ENCODE measurements at regions not wholly inside any gene's neighbourhood (a gene's known extent, or its start where the extent isn't known, plus 50 kb on each side); places are given as distances from the start of the nearest gene placed in this dataset.

GRCh38 chr12:24560192-24560775, 388.6 kb downstream of the BCAT1 start:
- POLR2A ChIA-PET, result no interaction called here
- no peak for DNase-seq (ENCODE audit: extremely low spot score)
- CTCF ChIA-PET, result no interaction called here
- no peak for TF ChIP-seq FOXM1 (IDR thresholded peaks at IDR 0.05; ENCODE audit: borderline replicate concordance)
- TF ChIP-seq BHLHE40 (IDR thresholded peaks at IDR 0.05; ENCODE audit: borderline replicate concordance), result no peak

- TF ChIP-seq NFRKB (IDR thresholded peaks at IDR 0.05) (no peak), SP1 (IDR thresholded peaks at IDR 0.05) (no peak), TARDBP (IDR thresholded peaks at IDR 0.05) (no peak), L3MBTL2 (conservative IDR thresholded peaks at IDR 0.05) (no peak), BHLHE40 (IDR thresholded peaks at IDR 0.05; ENCODE audit: borderline replicate concordance) (no peak), SUZ12 (IDR thresholded peaks at IDR 0.05) (no peak), ZNF384 (IDR thresholded peaks at IDR 0.05) (no peak), FOXA1 (IDR thresholded peaks at IDR 0.05) (no peak), LEF1 (IDR thresholded peaks at IDR 0.05; ENCODE audit: borderline replicate concordance) (no peak), FOXK2 (IDR thresholded peaks at IDR 0.05) (no peak), ARNT (IDR thresholded peaks at IDR 0.05) (no peak), CTBP1 (IDR thresholded peaks at IDR 0.05; ENCODE audit: borderline replicate concordance) (no peak), ELF4 (IDR thresholded peaks at IDR 0.05) (no peak), HDGF (IDR thresholded peaks at IDR 0.05; ENCODE audit: borderline replicate concordance) (no peak)
- ChIA-PET POLR2A (no interaction called here), CTCF (no interaction called here)
- DNase-seq (ENCODE audit: extremely low spot score), result no peak
Observed at GRCh38 chr12:24557738-24558137, 391.2 kb downstream of the BCAT1 start.

GRCh38 chr12:24555730-24556129, 393.2 kb downstream of the BCAT1 start:
- CTCF ChIA-PET, result interaction anchor here (1.2 kb wide), 1 partner anchor 9 kb away, joined by 4 read pairs; no protein-coding TSS in a partner anchor
- POLR2A ChIA-PET, result no interaction called here
- no peak for TF ChIP-seq SUZ12 (IDR thresholded peaks at IDR 0.05)
- no peak for TF ChIP-seq PKNOX1 (IDR thresholded peaks at IDR 0.05)
- no peak for TF ChIP-seq ZNF384 (IDR thresholded peaks at IDR 0.05)
- TF ChIP-seq FOXA1 (IDR thresholded peaks at IDR 0.05), result no peak
- TF ChIP-seq SP1 (IDR thresholded peaks at IDR 0.05), result no peak
- no peak for TF ChIP-seq LEF1 (IDR thresholded peaks at IDR 0.05; ENCODE audit: borderline replicate concordance)
- no peak for TF ChIP-seq BHLHE40 (IDR thresholded peaks at IDR 0.05; ENCODE audit: borderline replicate concordance)
- TF ChIP-seq FOXK2 (IDR thresholded peaks at IDR 0.05), result no peak
- no peak for TF ChIP-seq ARNT (IDR thresholded peaks at IDR 0.05)
- no peak for TF ChIP-seq TARDBP (IDR thresholded peaks at IDR 0.05)
- no peak for TF ChIP-seq ELF4 (IDR thresholded peaks at IDR 0.05)
- no peak for TF ChIP-seq HDGF (IDR thresholded peaks at IDR 0.05; ENCODE audit: borderline replicate concordance)
- TF ChIP-seq CTBP1 (IDR thresholded peaks at IDR 0.05; ENCODE audit: borderline replicate concordance), result no peak
- TF ChIP-seq L3MBTL2 (conservative IDR thresholded peaks at IDR 0.05), result no peak
- TF ChIP-seq FOXM1 (IDR thresholded peaks at IDR 0.05; ENCODE audit: borderline replicate concordance), result no peak
- DNase-seq (ENCODE audit: extremely low spot score), result no peak

GRCh38 chr12:24554612-24555295, 394.1 kb downstream of the BCAT1 start:
- ChIA-PET CTCF (interaction anchor here (1.2 kb wide), 1 partner anchor 9 kb away, joined by 4 read pairs; no protein-coding TSS in a partner anchor), POLR2A (no interaction called here)
- DNase-seq (ENCODE audit: extremely low spot score), result no peak
- no peak for TF ChIP-seq BHLHE40 (IDR thresholded peaks at IDR 0.05; ENCODE audit: borderline replicate concordance)
- no peak for TF ChIP-seq FOXM1 (IDR thresholded peaks at IDR 0.05; ENCODE audit: borderline replicate concordance)
- no peak for TF ChIP-seq HDGF (IDR thresholded peaks at IDR 0.05; ENCODE audit: borderline replicate concordance)
- no peak for TF ChIP-seq CTBP1 (IDR thresholded peaks at IDR 0.05; ENCODE audit: borderline replicate concordance)
- TF ChIP-seq PKNOX1 (IDR thresholded peaks at IDR 0.05), result no peak
- no peak for TF ChIP-seq FOXA1 (IDR thresholded peaks at IDR 0.05)
- no peak for TF ChIP-seq ARNT (IDR thresholded peaks at IDR 0.05)
- TF ChIP-seq ELF4 (IDR thresholded peaks at IDR 0.05), result no peak

GRCh38 chr12:24553259-24553658, 395.6 kb downstream of the BCAT1 start:
- POLR2A ChIA-PET, result no interaction called here
- TF ChIP-seq FOXA1 (IDR thresholded peaks at IDR 0.05) (no peak), ELF4 (IDR thresholded peaks at IDR 0.05) (no peak), SP1 (IDR thresholded peaks at IDR 0.05) (no peak), PKNOX1 (IDR thresholded peaks at IDR 0.05) (no peak), CTBP1 (IDR thresholded peaks at IDR 0.05; ENCODE audit: borderline replicate concordance) (no peak), FOXM1 (IDR thresholded peaks at IDR 0.05; ENCODE audit: borderline replicate concordance) (no peak), FOXK2 (IDR thresholded peaks at IDR 0.05) (no peak), LEF1 (IDR thresholded peaks at IDR 0.05; ENCODE audit: borderline replicate concordance) (no peak), BHLHE40 (IDR thresholded peaks at IDR 0.05; ENCODE audit: borderline replicate concordance) (no peak)
- CTCF ChIA-PET, result no interaction called here
- DNase-seq (ENCODE audit: extremely low spot score), result no peak

- CTCF ChIA-PET, result no interaction called here
- DNase-seq (ENCODE audit: extremely low spot score), result no peak
- TF ChIP-seq FOXM1 (IDR thresholded peaks at IDR 0.05; ENCODE audit: borderline replicate concordance) (no peak), ELF4 (IDR thresholded peaks at IDR 0.05) (no peak), NFRKB (IDR thresholded peaks at IDR 0.05) (no peak), LEF1 (IDR thresholded peaks at IDR 0.05; ENCODE audit: borderline replicate concordance) (no peak), ARNT (IDR thresholded peaks at IDR 0.05) (no peak), BHLHE40 (IDR thresholded peaks at IDR 0.05; ENCODE audit: borderline replicate concordance) (no peak)
- POLR2A ChIA-PET, result no interaction called here
Observed at GRCh38 chr12:24551163-24551786, 397.6 kb downstream of the BCAT1 start.
